ENCODE measurements at regions not wholly inside any gene's neighbourhood (a gene's known extent, or its start where the extent isn't known, plus 50 kb on each side); places are given as distances from the start of the nearest gene placed in this dataset.

- TF ChIP-seq CTCF (IDR thresholded peaks at IDR 0.05; ENCODE audit: borderline replicate concordance, extremely low read depth, low read length, poor library complexity, severe bottlenecking) (no peak), EZH2 (IDR thresholded peaks at IDR 0.05; ENCODE audit: borderline replicate concordance, low read depth, low read length, severe bottlenecking) (no peak)
Measured at GRCh38 chr20:52763321-52763853, 208.8 kb upstream of the TSHZ2 start.
